PC-3 (cell line): ENCODE measurements at regions not wholly inside any gene's neighbourhood (a gene's known extent, or its start where the extent isn't known, plus 50 kb on each side); places are given as distances from the start of the nearest gene placed in this dataset.

Experiments used
- ATAC-seq: fragments of 200-7000 bp; cut with Tn5 transposase; 2 replicates; pipeline ENCODE4 v1.9.1; 2020; ENCODE audit warnings: mild to moderate bottlenecking, moderate library complexity
- BruUV-seq: library from RNA; stranded (reverse); fragments of 400-500 nt; replicated peaks from 2 replicates; lab custom pipeline; 2021; lab: Mats Ljungman, UMichigan
- CTCF ChIA-PET: fragments of 300-600 bp; sonication (Branson Sonifier 250); formaldehyde crosslinking; loops from one replicate; lab custom pipeline; 2022; ENCODE audit warnings: antibody characterized with exemption; lab: Charles Lee
- POLR2A ChIA-PET: fragments of 300-600 bp; sonication (Branson Sonifier 250); formaldehyde crosslinking; loops from one replicate; lab custom pipeline; 2022; ENCODE audit warnings: antibody characterized with exemption; ENCODE audit not compliant: unreplicated experiment; lab: Charles Lee
- DNase-seq: peaks from one replicate; pipeline ENCODE4 v3.0.0-alpha.2; 2015
- H2AFZ ChIP-seq: fragments of 300-600 bp; sonication (generic); 2 replicates; pipeline ENCODE4 v1.6.0; 2016; ENCODE audit warnings: antibody characterized with exemption, low read length
- H3F3A ChIP-seq: fragments of 300-600 bp; sonication (generic); one replicate; pipeline ENCODE4 v1.6.0; 2017; ENCODE audit warnings: antibody characterized with exemption, low read length, control low read depth, mild to moderate bottlenecking; ENCODE audit not compliant: unreplicated experiment
- H3K27ac ChIP-seq: fragments of 300-600 bp; sonication (generic); 2 replicates; pipeline ENCODE4 v1.5.1; 2016; ENCODE audit warnings: mild to moderate bottlenecking, low read length
- H3K27me3 ChIP-seq: fragments of 300-600 bp; sonication (generic); 2 replicates; pipeline ENCODE4 v1.6.1; 2016; ENCODE audit warnings: low read length, mixed read lengths
- H3K36me3 ChIP-seq: fragments of 300-600 bp; sonication (generic); 2 replicates; pipeline ENCODE4 v1.6.1; 2016; ENCODE audit warnings: low read depth, mixed run types, low read length, mixed read lengths
- H3K4me1 ChIP-seq: fragments of 300-600 bp; sonication (generic); 2 replicates; pipeline ENCODE4 v1.5.1; 2016; ENCODE audit warnings: low read length; ENCODE audit not compliant: insufficient read depth
- H3K4me2 ChIP-seq: fragments of 300-600 bp; sonication (generic); 2 replicates; pipeline ENCODE4 v1.6.0; 2016; ENCODE audit warnings: low read length
- H3K4me3 ChIP-seq: fragments of 300-600 bp; sonication (generic); 2 replicates; pipeline ENCODE4 v1.5.1; 2016; ENCODE audit warnings: mild to moderate bottlenecking, low read length, mixed read lengths
- H3K79me2 ChIP-seq: fragments of 300-600 bp; sonication (generic); 2 replicates; pipeline ENCODE4 v1.6.1; 2017; ENCODE audit warnings: low read length, mixed read lengths
- H3K9ac ChIP-seq: fragments of 300-600 bp; sonication (generic); 2 replicates; pipeline ENCODE4 v1.6.0; 2016; ENCODE audit warnings: mild to moderate bottlenecking, low read length
- H3K9me2 ChIP-seq: fragments of 300-600 bp; sonication (generic); replicated peaks from 2 replicates; pipeline ENCODE4 v1.6.1; 2016; ENCODE audit warnings: mixed run types, low read length, mixed read lengths
- H3K9me3 ChIP-seq: fragments of 300-600 bp; sonication (generic); 2 replicates; pipeline ENCODE4 v1.6.1; 2016; ENCODE audit warnings: low read length, mixed read lengths
- H4K20me1 ChIP-seq: fragments of 300-600 bp; sonication (generic); 2 replicates; pipeline ENCODE4 v1.6.1; 2016; ENCODE audit warnings: low read length, mixed read lengths
- EZH2 ChIP-seq: fragments of 300-600 bp; sonication (generic); IDR thresholded peaks from one replicate; pipeline ENCODE4 v1.6.1; 2017; ENCODE audit warnings: antibody characterized with exemption, mild to moderate bottlenecking, low read length; ENCODE audit not compliant: unreplicated experiment
- EZH2phosphoT487 ChIP-seq: fragments of 300-600 bp; sonication (generic); IDR thresholded peaks from 2 replicates; pipeline ENCODE4 v1.6.1; 2018; ENCODE audit warnings: mild to moderate bottlenecking, antibody characterized with exemption, low read length, borderline replicate concordance
- intact Hi-C: fragments of 100-400 bp; cut with micrococcal nuclease; formaldehyde crosslinking; loops from 2 replicates; pipeline ENCODE4 v1.9.0; 2023
- TF ChIP-seq, protein P1 (sequence below): fragments of 300-600 bp; sonication (generic); conservative IDR thresholded peaks from 2 replicates; pipeline ENCODE4 v1.5.1; 2017; ENCODE audit warnings: antibody characterized with exemption, low read depth, mild to moderate bottlenecking, low read length

DNA sequence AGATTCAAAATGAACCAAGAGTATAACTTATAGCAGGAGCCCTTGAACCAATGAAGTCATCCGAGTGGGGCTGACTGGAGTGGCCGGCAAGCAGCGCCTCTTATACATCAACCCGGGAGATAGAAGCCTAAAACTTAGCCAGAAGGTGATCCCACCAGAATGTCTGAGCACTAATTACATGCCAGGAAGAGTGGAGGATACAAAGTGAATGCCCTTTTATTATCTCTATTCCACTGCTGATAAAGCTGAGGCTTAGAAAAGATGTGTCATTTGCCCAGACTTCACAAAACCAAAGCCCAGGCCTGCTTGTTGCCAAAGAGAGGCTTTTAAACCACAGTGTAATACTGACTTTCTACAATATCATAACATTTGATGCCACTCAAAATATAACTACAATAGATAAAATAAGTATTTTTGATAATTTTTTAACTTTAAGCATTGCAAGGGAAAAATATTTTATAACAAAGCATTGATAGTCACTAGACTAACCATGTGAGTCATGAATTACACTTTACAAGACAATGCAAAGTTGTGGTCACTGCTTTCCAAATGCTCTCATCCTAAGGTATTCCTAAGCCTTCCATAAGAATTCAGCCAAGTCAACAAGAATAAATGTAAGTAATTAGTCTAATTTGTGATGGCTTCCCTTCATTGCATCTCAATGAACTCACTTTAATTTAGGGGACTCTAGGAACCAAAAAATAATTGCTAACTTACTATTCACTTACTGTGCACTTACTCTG is 58.6 kb upstream of the ARID5B start:
- CTCF ChIA-PET = interaction anchor here (1.3 kb wide), 1 partner anchor 54 kb away, joined by 3 read pairs; no protein-coding TSS in a partner anchor
- Histone ChIP-seq H4K20me1 (no peaks in the 10 kb centered on the region), H3K36me3 (no peaks in the 10 kb centered on the region), H3K27me3 (no peaks in the 10 kb centered on the region), H3K4me2 (peak overlapping the region; percentile 17), H3K4me3 (no peak overlapping the region), H3K9me3 (no peaks in the 10 kb centered on the region), H3F3A (no peaks in the 10 kb centered on the region), H3K9me2 (no peaks in the 10 kb centered on the region), H3K79me2 (no peaks in the 10 kb centered on the region), H3K27ac (peak overlapping the region; percentile 10), H2AFZ (no peak overlapping the region), H3K9ac (no peak overlapping the region), H3K4me1 (peaks cover 51% of the 10 kb centered on the region)
- ATAC-seq = peak; percentile 96
- intact Hi-C loops = no loop called here
- POLR2A ChIA-PET = no interaction called here
- no TSS peak for BruUV-seq
- TF ChIP-seq, protein P1, sequence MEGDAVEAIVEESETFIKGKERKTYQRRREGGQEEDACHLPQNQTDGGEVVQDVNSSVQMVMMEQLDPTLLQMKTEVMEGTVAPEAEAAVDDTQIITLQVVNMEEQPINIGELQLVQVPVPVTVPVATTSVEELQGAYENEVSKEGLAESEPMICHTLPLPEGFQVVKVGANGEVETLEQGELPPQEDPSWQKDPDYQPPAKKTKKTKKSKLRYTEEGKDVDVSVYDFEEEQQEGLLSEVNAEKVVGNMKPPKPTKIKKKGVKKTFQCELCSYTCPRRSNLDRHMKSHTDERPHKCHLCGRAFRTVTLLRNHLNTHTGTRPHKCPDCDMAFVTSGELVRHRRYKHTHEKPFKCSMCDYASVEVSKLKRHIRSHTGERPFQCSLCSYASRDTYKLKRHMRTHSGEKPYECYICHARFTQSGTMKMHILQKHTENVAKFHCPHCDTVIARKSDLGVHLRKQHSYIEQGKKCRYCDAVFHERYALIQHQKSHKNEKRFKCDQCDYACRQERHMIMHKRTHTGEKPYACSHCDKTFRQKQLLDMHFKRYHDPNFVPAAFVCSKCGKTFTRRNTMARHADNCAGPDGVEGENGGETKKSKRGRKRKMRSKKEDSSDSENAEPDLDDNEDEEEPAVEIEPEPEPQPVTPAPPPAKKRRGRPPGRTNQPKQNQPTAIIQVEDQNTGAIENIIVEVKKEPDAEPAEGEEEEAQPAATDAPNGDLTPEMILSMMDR = no peak
- peak; percentile 98 for DNase-seq

DNA sequence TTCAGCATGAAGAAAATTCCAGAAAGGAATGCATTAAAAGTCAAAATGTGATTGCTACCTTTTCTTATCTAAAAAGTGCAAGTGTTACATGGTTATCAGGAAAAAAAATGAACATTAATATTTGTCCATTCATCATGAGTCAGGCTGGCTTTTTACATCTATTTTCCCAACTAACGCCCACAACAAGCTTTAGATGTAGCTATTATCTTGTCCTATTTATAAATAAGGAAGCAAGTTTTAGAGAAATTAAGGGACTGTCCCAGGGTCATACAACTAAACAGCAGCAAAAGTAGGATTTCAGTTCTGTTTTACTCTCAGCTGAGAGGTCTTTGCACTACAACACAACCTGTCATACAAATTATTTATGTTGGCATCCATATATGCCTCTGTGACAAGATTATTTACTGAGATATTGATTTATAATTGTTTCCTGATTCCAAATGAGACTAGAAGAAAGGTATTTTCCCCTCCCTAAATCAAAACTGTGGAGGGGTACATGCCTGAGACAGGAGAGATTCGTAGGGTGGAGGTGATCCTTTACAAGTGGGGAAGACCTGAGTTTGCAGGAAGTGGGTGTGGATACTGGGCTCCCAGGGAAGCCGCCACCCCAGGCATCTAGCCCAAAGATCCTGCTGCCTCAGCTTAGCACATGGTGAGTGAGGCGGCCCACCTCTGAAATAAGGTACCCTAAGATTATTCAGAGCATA is 57.2 kb upstream of the ARID5B start:
- H3K4me3 ChIP-seq = no peak overlapping the region
- CTCF ChIA-PET = no interaction called here

More for the DNA sequence above, 57.2 kb upstream of the ARID5B start:
- no peaks in the 10 kb centered on the region for H3F3A ChIP-seq
- intact Hi-C loops = no loop called here
- ATAC-seq (no peak), DNase-seq (no peak)
- H3K27ac ChIP-seq = no peak overlapping the region
- H3K9me3 ChIP-seq = no peaks in the 10 kb centered on the region
- H3K27me3 ChIP-seq = no peaks in the 10 kb centered on the region
- POLR2A ChIA-PET = no interaction called here
- no peak overlapping the region for H3K4me2 ChIP-seq
- H3K9me2 ChIP-seq = no peaks in the 10 kb centered on the region
- H2AFZ ChIP-seq = no peak overlapping the region
- BruUV-seq = no TSS peak
- no peaks in the 10 kb centered on the region for H3K79me2 ChIP-seq
- TF ChIP-seq EZH2 (no peak), EZH2phosphoT487 (no peak)
- TF ChIP-seq, protein P1 = no peak
- peaks cover 43% of the 10 kb centered on the region for H3K4me1 ChIP-seq
- no peak overlapping the region for H3K9ac ChIP-seq
- no peaks in the 10 kb centered on the region for H3K36me3 ChIP-seq
- no peaks in the 10 kb centered on the region for H4K20me1 ChIP-seq
